GM18499 (cell line): ENCODE measurements at regions not wholly inside any gene's neighbourhood (a gene's known extent, or its start where the extent isn't known, plus 50 kb on each side); places are given as distances from the start of the nearest gene placed in this dataset.

Experiments
- ATAC-seq: cut with Tn5 transposase; IDR thresholded peaks from one replicate; pipeline ENCODE4 v1.9.1; 2021; ENCODE audit warnings: moderate number of reproducible peaks; ENCODE audit not compliant: insufficient read depth, unreplicated experiment

DNA sequence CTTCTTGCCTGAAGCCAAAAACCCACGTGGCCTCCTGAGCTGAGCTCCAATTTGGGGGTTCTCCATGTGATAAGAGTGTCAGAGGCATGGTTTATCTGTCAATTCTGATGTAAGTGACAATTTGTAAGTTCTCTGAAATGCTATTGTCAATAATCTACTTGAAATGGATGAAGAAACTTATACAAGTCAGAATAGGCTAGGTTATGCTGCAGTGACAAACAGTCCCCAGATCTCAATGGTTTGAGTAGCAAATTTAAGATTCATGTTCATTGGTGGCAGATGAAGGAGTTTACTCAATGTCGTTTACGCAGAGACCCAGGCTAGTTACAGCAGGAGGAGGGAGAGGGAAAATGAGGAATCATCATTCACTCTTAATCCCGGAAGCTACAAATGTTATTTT, 352.4 kb downstream of the KIF16B start:
- ATAC-seq: no peak

GRCh38 chr20:16219182-16219581, 354.1 kb downstream of the KIF16B start:
- no peak for ATAC-seq

GRCh38 chr20:16216914-16217230, 356.4 kb downstream of the KIF16B start:
- no peak for ATAC-seq

DNA sequence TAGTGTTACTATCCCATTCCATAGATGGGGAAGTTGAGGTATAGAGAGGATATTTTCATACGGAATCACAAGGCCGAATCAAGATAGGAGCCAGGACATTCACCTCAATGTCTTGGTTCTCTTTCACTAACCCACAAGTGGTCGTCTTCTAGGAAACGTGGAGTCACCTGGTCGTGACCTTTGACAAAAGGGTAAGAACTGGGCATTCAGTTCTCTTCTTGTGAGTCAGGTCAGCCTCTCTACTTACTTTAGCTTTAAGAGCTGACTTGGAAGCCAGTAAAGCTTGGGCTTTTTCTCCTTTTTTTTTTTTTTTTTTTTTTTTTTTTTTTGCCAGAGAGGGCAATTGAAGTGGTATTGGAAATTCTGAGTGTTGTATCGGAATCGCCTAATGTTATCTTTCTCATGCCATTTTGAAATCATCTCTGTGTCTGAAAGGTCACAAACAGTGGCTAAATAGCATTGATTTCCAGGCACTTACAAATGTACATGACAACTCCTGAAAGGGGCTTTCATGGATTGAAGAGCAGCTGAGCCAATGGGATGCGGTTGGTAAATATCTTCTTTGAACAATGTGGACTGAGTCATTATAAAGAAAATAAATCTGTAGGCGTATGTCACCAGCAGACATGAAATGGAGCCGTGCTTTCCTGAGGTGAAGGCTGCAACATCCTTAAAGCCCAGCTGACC, 356.9 kb downstream of the KIF16B start:
- no peak for ATAC-seq

GRCh38 chr20:16215041-16215440, 358.2 kb downstream of the KIF16B start:
- ATAC-seq: no peak

GRCh38 chr20:16212790-16213189, 360.5 kb downstream of the KIF16B start:
- no peak for ATAC-seq

DNA sequence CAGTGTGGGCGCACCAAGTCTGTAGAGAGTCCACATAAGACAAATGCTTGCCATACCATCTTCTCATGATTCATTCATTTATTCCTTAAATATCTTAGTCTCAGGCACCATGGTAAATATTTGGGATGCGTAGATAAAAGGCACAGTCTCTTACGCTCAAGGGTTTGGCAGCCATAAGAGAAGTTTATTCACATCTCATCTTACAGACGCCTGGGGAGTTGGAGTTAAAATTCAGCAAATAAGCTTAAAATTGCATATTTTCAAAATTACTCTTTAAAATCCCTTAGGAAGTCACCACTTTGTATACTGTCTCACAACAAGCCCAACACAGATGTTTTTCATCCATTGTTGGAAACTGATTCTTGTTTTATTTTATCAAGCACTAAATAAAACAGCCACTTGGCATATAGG, 363.3 kb downstream of the KIF16B start:
- ATAC-seq: no peak

GRCh38 chr20:16209357-16209756, 363.9 kb downstream of the KIF16B start:
- no peak for ATAC-seq

- no peak for ATAC-seq
Measured at GRCh38 chr20:16208443-16208842, 364.8 kb downstream of the KIF16B start.

- no peak for ATAC-seq
Measured at GRCh38 chr20:16206817-16207216, 366.4 kb downstream of the KIF16B start.

GRCh38 chr20:16205507-16205906, 367.7 kb downstream of the KIF16B start:
- no peak for ATAC-seq

GRCh38 chr20:16203096-16203495, 370.2 kb downstream of the KIF16B start:
- no peak for ATAC-seq

GRCh38 chr20:16201191-16201590, 372.1 kb downstream of the KIF16B start:
- no peak for ATAC-seq

DNA sequence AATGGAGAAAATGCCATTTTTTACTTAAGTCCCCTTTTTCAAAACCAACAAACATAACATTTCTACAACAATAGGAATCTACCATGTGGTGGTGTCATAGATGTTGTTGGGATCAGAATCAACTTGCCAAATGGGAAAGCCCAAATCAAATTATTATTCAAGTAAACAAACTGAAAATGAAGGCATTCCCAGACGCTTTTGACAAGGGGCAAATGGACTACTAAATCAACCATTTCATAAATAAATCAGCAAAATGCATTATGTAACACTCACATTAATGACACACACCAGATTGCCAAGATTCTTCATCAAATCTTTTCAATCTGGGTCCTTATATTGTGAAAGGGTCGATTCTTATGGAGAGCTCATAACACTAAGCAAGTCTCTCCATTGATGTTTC, 375.6 kb downstream of the KIF16B start:
- no peak for ATAC-seq

GRCh38 chr20:16195671-16196070, 377.6 kb downstream of the KIF16B start:
- ATAC-seq: no peak

- no peak for ATAC-seq
Measured at GRCh38 chr20:16194617-16195360, 378.5 kb downstream of the KIF16B start.

DNA sequence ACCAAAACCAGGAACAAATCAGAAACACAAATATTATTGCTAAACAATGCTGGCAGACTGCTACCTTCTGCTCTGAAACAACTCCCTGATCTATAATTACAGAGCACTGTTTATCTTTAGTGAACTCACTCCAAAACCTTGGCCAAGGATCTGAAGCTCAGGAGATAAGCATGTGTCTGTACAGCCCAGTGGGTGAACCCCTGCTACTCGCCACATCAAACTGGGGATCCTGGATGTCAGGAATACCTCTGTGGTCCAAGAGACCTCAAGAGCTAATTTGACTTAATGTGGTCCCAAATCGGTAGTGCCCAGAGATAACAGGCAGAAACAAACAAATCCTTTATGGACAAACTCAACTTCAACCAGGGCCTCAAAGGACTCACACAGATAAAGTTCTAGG, 381.8 kb downstream of the KIF16B start:
- no peak for ATAC-seq

- ATAC-seq: no peak
Measured at GRCh38 chr20:16189371-16189770, 383.9 kb downstream of the KIF16B start.

GRCh38 chr20:16187956-16188616, 385.2 kb downstream of the KIF16B start:
- no peak for ATAC-seq

DNA sequence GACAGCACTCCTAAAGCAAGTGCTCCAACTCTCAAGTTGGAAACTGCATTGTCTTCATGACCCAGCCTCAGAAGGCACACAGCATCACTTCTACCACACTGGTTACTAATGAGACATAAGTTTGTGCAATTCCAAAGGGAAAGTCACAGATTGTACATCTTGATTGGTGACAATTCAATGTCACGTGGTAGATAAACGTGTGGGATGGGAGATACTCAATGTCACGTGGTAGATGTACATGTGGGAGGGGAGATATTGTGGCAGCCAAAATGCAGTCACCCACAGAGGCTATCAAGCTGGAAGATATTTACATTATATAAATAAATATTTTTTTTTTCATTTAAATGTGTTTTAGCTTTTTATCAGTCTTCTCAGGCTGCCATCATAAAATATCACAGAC, 393.3 kb downstream of the KIF16B start:
- ATAC-seq: no peak

DNA sequence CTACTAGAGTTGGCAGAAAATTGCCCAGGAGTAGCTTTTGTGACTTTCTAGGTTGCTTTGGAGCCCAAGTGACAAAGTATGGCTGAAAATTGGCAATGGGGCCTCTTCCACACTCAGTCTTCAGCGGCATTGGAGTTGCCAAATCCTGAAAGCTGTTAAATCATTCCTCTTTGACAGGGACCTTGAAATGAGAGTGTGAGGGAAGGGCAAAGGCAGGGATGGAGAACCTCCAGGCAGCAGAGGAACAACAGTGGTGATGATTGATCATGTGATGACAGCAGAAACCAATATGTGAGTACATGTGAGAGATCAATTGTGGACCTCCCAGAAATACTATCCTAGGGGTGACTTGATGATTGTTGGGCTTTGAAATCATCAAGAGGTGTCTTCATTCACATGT, 393.9 kb downstream of the KIF16B start:
- ATAC-seq: no peak
